GM19240 (cell line): ENCODE measurements at regions not wholly inside any gene's neighbourhood (a gene's known extent, or its start where the extent isn't known, plus 50 kb on each side); places are given as distances from the start of the nearest gene placed in this dataset.
"Not testable (repeated sequence)": the region's sequence is repeated elsewhere in the genome, so short reads cannot be mapped to it uniquely, and the experiment has no call there.

Source experiments
- DNase-seq: peaks from one replicate; pipeline ENCODE4 v3.0.0; 2011; ENCODE audit warnings: low spot score; ENCODE audit not compliant: insufficient read length

GRCh38 chr6:115091461-115091860 lies 748.6 kb upstream of the HS3ST5 start:
- no peak for DNase-seq

GRCh38 chr6:115078555-115078954 lies 735.7 kb upstream of the HS3ST5 start:
- DNase-seq: no peak

GRCh38 chr6:115071962-115072361 lies 729.1 kb upstream of the HS3ST5 start:
- DNase-seq: no peak

- no peak for DNase-seq
These were observed 725.0 kb upstream of the HS3ST5 start for GRCh38 chr6:115067690-115068447.

- no peak for DNase-seq
These were observed 721.9 kb upstream of the HS3ST5 start for GRCh38 chr6:115064680-115065079.

- no peak for DNase-seq
These were observed 717.8 kb upstream of the HS3ST5 start for GRCh38 chr6:115060581-115060980.

- DNase-seq: no peak
These were observed 715.8 kb upstream of the HS3ST5 start for GRCh38 chr6:115058414-115059211.

- DNase-seq: no peak
These were observed 712.8 kb upstream of the HS3ST5 start for GRCh38 chr6:115055579-115055978.

GRCh38 chr6:115054242-115054641 lies 711.4 kb upstream of the HS3ST5 start:
- DNase-seq: not testable (repeated sequence)

- DNase-seq: no peak
These were observed 710.5 kb upstream of the HS3ST5 start for GRCh38 chr6:115053169-115053860.

GRCh38 chr6:115016593-115016992 lies 673.8 kb upstream of the HS3ST5 start:
- no peak for DNase-seq

- DNase-seq: no peak
These were observed 662.2 kb upstream of the HS3ST5 start for GRCh38 chr6:115004982-115005381.

- no peak for DNase-seq
These were observed 661.4 kb upstream of the HS3ST5 start for GRCh38 chr6:115004204-115004603.

- no peak for DNase-seq
These were observed 659.0 kb upstream of the HS3ST5 start for GRCh38 chr6:115001731-115002350.

GRCh38 chr6:115000736-115001135 lies 657.9 kb upstream of the HS3ST5 start:
- DNase-seq: no peak

- DNase-seq: no peak
These were observed 655.7 kb upstream of the HS3ST5 start for GRCh38 chr6:114998492-114998891.

- DNase-seq: no peak
These were observed 655.0 kb upstream of the HS3ST5 start for GRCh38 chr6:114997813-114998292.

- no peak for DNase-seq
These were observed 652.7 kb upstream of the HS3ST5 start for GRCh38 chr6:114995526-114995925.

GRCh38 chr6:114989279-114989964 lies 646.6 kb upstream of the HS3ST5 start:
- no peak for DNase-seq

- DNase-seq: no peak
These were observed 644.5 kb upstream of the HS3ST5 start for GRCh38 chr6:114987281-114987680.

- DNase-seq: no peak
These were observed 612.5 kb upstream of the HS3ST5 start for GRCh38 chr6:114955363-114955762.
